ENCODE measurements at regions not wholly inside any gene's neighbourhood (a gene's known extent, or its start where the extent isn't known, plus 50 kb on each side); places are given as distances from the start of the nearest gene placed in this dataset.

GRCh38 chr10:90175161-90175681 lies 473.8 kb downstream of the KIF20B start:
- no peak for DNase-seq (ENCODE audit: low read depth in 4 of 4, low spot score in 1 of 4)

- no peak for DNase-seq (ENCODE audit: low read depth in 4 of 4, low spot score in 1 of 4)
Observed at GRCh38 chr10:90179696-90180407, 478.5 kb downstream of the KIF20B start.

- no peak for DNase-seq (ENCODE audit: low read depth in 4 of 4, low spot score in 1 of 4)
Observed at GRCh38 chr10:90180886-90181691, 479.7 kb downstream of the KIF20B start.

- DNase-seq (ENCODE audit: low read depth in 4 of 4, low spot score in 1 of 4), result no peak
Observed at GRCh38 chr10:90192825-90193224, 491.4 kb downstream of the KIF20B start.

GRCh38 chr10:90193240-90193985 lies 492.0 kb downstream of the KIF20B start:
- no peak for DNase-seq (ENCODE audit: low read depth in 4 of 4, low spot score in 1 of 4)

- no peak for DNase-seq (ENCODE audit: low read depth in 4 of 4, low spot score in 1 of 4)
Observed at GRCh38 chr10:90195288-90195840, 494.0 kb downstream of the KIF20B start.

- DNase-seq (ENCODE audit: low read depth in 4 of 4, low spot score in 1 of 4), result no peak
Observed at GRCh38 chr10:90197766-90198165, 496.4 kb downstream of the KIF20B start.

GRCh38 chr10:90199093-90199492 lies 497.7 kb downstream of the KIF20B start:
- no peak for DNase-seq (ENCODE audit: low read depth in 4 of 4, low spot score in 1 of 4)

- DNase-seq (ENCODE audit: low read depth in 4 of 4, low spot score in 1 of 4), result no peak
Observed at GRCh38 chr10:90199513-90199912, 498.1 kb downstream of the KIF20B start.

GRCh38 chr10:90204131-90204955 lies 503.0 kb downstream of the KIF20B start:
- no peak for DNase-seq (ENCODE audit: low read depth in 4 of 4, low spot score in 1 of 4)

GRCh38 chr10:90204956-90205314 lies 503.5 kb downstream of the KIF20B start:
- no peak for DNase-seq (ENCODE audit: low read depth in 4 of 4, low spot score in 1 of 4)

- DNase-seq (ENCODE audit: low read depth in 4 of 4, low spot score in 1 of 4), result no peak
Observed at GRCh38 chr10:90205340-90205739, 503.9 kb downstream of the KIF20B start.

- DNase-seq (ENCODE audit: low read depth in 4 of 4, low spot score in 1 of 4), result no peak
Observed at GRCh38 chr10:90213346-90213745, 512.0 kb downstream of the KIF20B start.

GRCh38 chr10:90218846-90219245 lies 517.5 kb downstream of the KIF20B start:
- no peak for DNase-seq (ENCODE audit: low read depth in 4 of 4, low spot score in 1 of 4)

GRCh38 chr10:90222372-90222771 lies 521.0 kb downstream of the KIF20B start:
- DNase-seq (ENCODE audit: low read depth in 4 of 4, low spot score in 1 of 4), result no peak

- no peak for DNase-seq (ENCODE audit: low read depth in 4 of 4, low spot score in 1 of 4)
Observed at GRCh38 chr10:90222939-90223338, 521.5 kb downstream of the KIF20B start.

GRCh38 chr10:90224791-90225566 lies 523.6 kb downstream of the KIF20B start:
- no peak for DNase-seq (ENCODE audit: low read depth in 4 of 4, low spot score in 1 of 4)

- DNase-seq (ENCODE audit: low read depth in 4 of 4, low spot score in 1 of 4), result no peak
Observed at GRCh38 chr10:90226517-90226916, 525.1 kb downstream of the KIF20B start.

- DNase-seq (ENCODE audit: low read depth in 4 of 4, low spot score in 1 of 4), result peak in 2 of 4 experiments; percentile 4 to 28
Observed at GRCh38 chr10:90227217-90227656, 525.8 kb downstream of the KIF20B start.

- DNase-seq (ENCODE audit: low read depth in 4 of 4, low spot score in 1 of 4), result no peak
Observed at GRCh38 chr10:90227786-90228185, 526.4 kb downstream of the KIF20B start.
